ENCODE measurements at regions not wholly inside any gene's neighbourhood (a gene's known extent, or its start where the extent isn't known, plus 50 kb on each side); places are given as distances from the start of the nearest gene placed in this dataset.

GRCh38 chr4:186814535-186815070 lies 90.9 kb upstream of the FAT1 start (continued):
- TF ChIP-seq CHD7 (IDR thresholded peaks at IDR 0.05; ENCODE audit: insufficient replicate concordance, low read length): no peak
- TF ChIP-seq YY1 (IDR thresholded peaks at IDR 0.05; ENCODE audit: low read depth, low read length): no peak
- TF ChIP-seq KDM4A (IDR thresholded peaks at IDR 0.05; ENCODE audit: low read depth, low read length, severe bottlenecking): no peak
- no peak for TF ChIP-seq EZH2 (IDR thresholded peaks at IDR 0.05; ENCODE audit: low read depth, low read length, severe bottlenecking)
- TF ChIP-seq SRF (IDR thresholded peaks at IDR 0.05; ENCODE audit: low read depth, low read length): no peak

All from H1 (cell line).